ENCODE measurements at regions not wholly inside any gene's neighbourhood (a gene's known extent, or its start where the extent isn't known, plus 50 kb on each side); places are given as distances from the start of the nearest gene placed in this dataset.
"Not testable (repeated sequence)": the region's sequence is repeated elsewhere in the genome, so short reads cannot be mapped to it uniquely, and the experiment has no call there.

- DNase-seq (ENCODE audit: extremely low read depth, low read depth) = no peak
- TF ChIP-seq, protein P1, sequence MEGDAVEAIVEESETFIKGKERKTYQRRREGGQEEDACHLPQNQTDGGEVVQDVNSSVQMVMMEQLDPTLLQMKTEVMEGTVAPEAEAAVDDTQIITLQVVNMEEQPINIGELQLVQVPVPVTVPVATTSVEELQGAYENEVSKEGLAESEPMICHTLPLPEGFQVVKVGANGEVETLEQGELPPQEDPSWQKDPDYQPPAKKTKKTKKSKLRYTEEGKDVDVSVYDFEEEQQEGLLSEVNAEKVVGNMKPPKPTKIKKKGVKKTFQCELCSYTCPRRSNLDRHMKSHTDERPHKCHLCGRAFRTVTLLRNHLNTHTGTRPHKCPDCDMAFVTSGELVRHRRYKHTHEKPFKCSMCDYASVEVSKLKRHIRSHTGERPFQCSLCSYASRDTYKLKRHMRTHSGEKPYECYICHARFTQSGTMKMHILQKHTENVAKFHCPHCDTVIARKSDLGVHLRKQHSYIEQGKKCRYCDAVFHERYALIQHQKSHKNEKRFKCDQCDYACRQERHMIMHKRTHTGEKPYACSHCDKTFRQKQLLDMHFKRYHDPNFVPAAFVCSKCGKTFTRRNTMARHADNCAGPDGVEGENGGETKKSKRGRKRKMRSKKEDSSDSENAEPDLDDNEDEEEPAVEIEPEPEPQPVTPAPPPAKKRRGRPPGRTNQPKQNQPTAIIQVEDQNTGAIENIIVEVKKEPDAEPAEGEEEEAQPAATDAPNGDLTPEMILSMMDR (IDR thresholded peaks at IDR 0.05; ENCODE audit: low read depth, low read length) = no peak
These were observed 313.2 kb upstream of the DKK2 start for GRCh38 chr4:107349266-107349665.

DNA sequence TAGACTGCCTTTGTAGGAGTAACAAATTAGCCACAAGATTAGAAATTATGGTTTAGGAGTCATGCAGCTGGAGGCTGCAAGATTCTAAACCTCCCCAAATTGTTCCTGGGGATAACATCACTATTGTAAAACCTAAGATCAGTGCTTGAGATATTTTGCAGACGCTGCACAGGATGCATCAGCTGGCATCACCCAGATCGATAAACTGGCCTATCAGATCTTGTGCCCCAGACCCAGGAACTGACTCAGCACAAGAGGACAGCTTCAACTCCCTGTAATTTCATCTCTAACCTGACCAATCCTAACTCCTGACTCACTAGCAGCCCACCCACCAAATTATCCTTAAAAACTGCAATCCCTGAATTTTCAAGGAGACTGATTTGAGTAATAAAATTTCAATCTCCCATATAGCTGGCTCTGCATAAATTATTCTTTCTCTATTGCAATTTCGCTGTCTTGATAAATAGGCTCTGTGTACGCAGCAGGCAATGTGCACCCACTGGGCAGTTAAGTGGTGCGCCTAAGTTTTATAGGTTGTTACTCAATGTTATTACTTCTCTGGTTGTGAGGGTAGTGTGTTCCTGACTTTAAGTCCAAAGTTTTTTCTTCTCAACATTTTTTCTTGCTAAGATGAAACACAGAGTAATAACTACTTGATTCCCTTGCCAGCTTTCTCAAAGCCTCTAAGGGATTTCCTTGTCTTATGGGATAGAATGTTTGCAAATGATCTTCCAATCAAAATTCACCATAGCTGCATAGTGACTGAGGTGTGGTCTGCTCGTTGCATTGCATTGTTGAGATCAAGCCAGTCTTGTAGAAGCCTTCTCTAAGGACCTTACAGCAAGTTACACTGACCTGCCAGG is 312.3 kb upstream of the DKK2 start:
- TF ChIP-seq, protein P1 (IDR thresholded peaks at IDR 0.05; ENCODE audit: low read depth, low read length) = no peak
- DNase-seq (ENCODE audit: extremely low read depth, low read depth) = no peak

DNA sequence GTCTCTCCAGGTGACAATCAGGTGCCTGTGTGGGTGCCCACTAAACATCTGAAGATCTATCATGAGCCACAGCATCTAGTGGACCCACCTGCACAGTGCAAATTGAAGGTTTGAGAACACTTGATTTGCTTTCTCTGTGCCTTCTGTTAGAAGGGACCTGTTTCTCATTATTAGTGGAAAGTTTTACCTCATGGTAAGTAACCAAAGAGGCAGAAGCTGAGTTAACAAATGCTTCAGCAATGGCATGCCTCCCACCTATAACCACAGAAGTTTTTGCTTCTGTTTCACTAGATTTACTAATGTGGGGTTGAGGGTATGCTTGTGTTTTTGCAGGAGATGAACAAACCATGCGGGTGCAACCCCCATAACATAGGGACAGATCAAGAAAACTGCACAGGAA is 297.4 kb upstream of the DKK2 start:
- no peak for DNase-seq (ENCODE audit: extremely low read depth, low read depth)

DNA sequence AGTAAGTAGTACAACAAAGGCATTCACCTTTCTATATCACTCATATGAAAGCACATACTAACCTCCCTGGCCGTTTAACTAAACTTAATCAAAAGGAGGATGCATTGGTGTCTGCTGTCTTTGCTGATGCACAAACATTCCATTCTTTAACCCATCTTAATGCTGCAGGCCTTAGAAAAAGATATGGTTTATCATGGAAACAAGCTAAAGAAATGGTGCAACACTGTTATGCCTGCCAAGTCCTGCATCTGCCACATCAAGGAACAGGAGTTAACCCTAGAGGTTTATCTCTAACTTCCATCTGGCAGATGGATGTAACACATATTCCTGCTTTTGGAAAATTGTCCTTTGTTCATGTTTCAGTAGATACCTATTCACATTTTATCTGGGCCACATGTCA is 296.5 kb upstream of the DKK2 start:
- not testable (repeated sequence) for DNase-seq (ENCODE audit: extremely low read depth, low read depth)

More for the DNA sequence above, 297.4 kb upstream of the DKK2 start:
- TF ChIP-seq, protein P1 (IDR thresholded peaks at IDR 0.05; ENCODE audit: low read depth, low read length) = no peak

- TF ChIP-seq, protein P1 (IDR thresholded peaks at IDR 0.05; ENCODE audit: low read depth, low read length) = no peak
- no peak for DNase-seq (ENCODE audit: extremely low read depth, low read depth)
These were observed 294.8 kb upstream of the DKK2 start for GRCh38 chr4:107330916-107331315.

GRCh38 chr4:107319386-107319785 is 283.3 kb upstream of the DKK2 start:
- TF ChIP-seq, protein P1 (IDR thresholded peaks at IDR 0.05; ENCODE audit: low read depth, low read length) = no peak
- no peak for DNase-seq (ENCODE audit: extremely low read depth, low read depth)

GRCh38 chr4:107318078-107318477 is 282.0 kb upstream of the DKK2 start:
- TF ChIP-seq, protein P1 (IDR thresholded peaks at IDR 0.05; ENCODE audit: low read depth, low read length) = no peak
- no peak for DNase-seq (ENCODE audit: extremely low read depth, low read depth)

- DNase-seq (ENCODE audit: extremely low read depth, low read depth) = no peak
- TF ChIP-seq, protein P1 (IDR thresholded peaks at IDR 0.05; ENCODE audit: low read depth, low read length) = no peak
These were observed 281.5 kb upstream of the DKK2 start for GRCh38 chr4:107317611-107318010.

Data from AG09319 (cell line).